ENCODE measurements at regions not wholly inside any gene's neighbourhood (a gene's known extent, or its start where the extent isn't known, plus 50 kb on each side); places are given as distances from the start of the nearest gene placed in this dataset.

GRCh38 chr10:83632701-83633100, 506.6 kb upstream of the GHITM start:
- H3K4me3 ChIP-seq: no peak overlapping the region
- ATAC-seq (no peak), DNase-seq (no peak)
- no peaks in the 10 kb centered on the region for H3K4me1 ChIP-seq
- no peaks in the 10 kb centered on the region for H3K36me3 ChIP-seq
- no peak for TF ChIP-seq POLR2A (IDR thresholded peaks at IDR 0.05)
- no peak for TF ChIP-seq CTCF (IDR thresholded peaks at IDR 0.05)
- no peak overlapping the region for H3K27ac ChIP-seq
- no peaks in the 10 kb centered on the region for H3K9me3 ChIP-seq
- H3K27me3 ChIP-seq: no peaks in the 10 kb centered on the region
- intact Hi-C loops (cut with DNase I): no loop called here

- no peak for DNase-seq
- no peak for TF ChIP-seq CTCF (IDR thresholded peaks at IDR 0.05)
- TF ChIP-seq POLR2A (IDR thresholded peaks at IDR 0.05): no peak
- no peak for ATAC-seq
- Histone ChIP-seq H3K4me1 (no peaks in the 10 kb centered on the region), H3K27me3 (no peaks in the 10 kb centered on the region), H3K4me3 (no peak overlapping the region), H3K36me3 (no peaks in the 10 kb centered on the region), H3K9me3 (no peaks in the 10 kb centered on the region), H3K27ac (no peak overlapping the region)
- WGBS, 4 donors: 95 to 99% (median 97%) methylated on average over 4 of the region's 4 CpGs
- intact Hi-C loops (cut with DNase I): no loop called here
These were observed 505.8 kb upstream of the GHITM start for GRCh38 chr10:83633547-83633946.

GRCh38 chr10:83636826-83637225, 502.5 kb upstream of the GHITM start:
- no peaks in the 10 kb centered on the region for H3K4me1 ChIP-seq
- intact Hi-C loops (cut with DNase I): no loop called here
- H3K36me3 ChIP-seq: no peaks in the 10 kb centered on the region
- no peak for ATAC-seq
- WGBS, 4 donors: 66 to 72% (median 68%) methylated on average over 3 of the region's 3 CpGs
- no peaks in the 10 kb centered on the region for H3K27me3 ChIP-seq
- TF ChIP-seq POLR2A (IDR thresholded peaks at IDR 0.05): no peak
- H3K27ac ChIP-seq: no peak overlapping the region
- no peaks in the 10 kb centered on the region for H3K9me3 ChIP-seq
- no peak overlapping the region for H3K4me3 ChIP-seq
- DNase-seq: no peak

GRCh38 chr10:83647526-83647925, 491.8 kb upstream of the GHITM start:
- DNase-seq (no peak), ATAC-seq (no peak)
- Histone ChIP-seq H3K4me1 (peaks cover 0 to 30% (median 8%) of the 10 kb centered on the region in 12 donors), H3K4me3 (no peak overlapping the region), H3K27me3 (no peaks in the 10 kb centered on the region), H3K9me3 (peaks cover 0 to 3% (median 0%) of the 10 kb centered on the region in 12 donors), H3K27ac (peak overlapping the region in 4 of 12 donors; percentile 0 to 43 (median 20)), H3K36me3 (no peaks in the 10 kb centered on the region)
- no peak for TF ChIP-seq CTCF (IDR thresholded peaks at IDR 0.05)
- TF ChIP-seq POLR2A (IDR thresholded peaks at IDR 0.05): no peak
- intact Hi-C loops (cut with DNase I): no loop called here

- 26 to 34% (median 32%) methylated on average over 1 of the region's 1 CpG for WGBS, 4 donors
- ATAC-seq: no peak
These were observed 491.1 kb upstream of the GHITM start for GRCh38 chr10:83648201-83648600.

More at GRCh38 chr10:83648201-83648600, 491.1 kb upstream of the GHITM start:
- no peak for DNase-seq
- no peaks in the 10 kb centered on the region for H3K27me3 ChIP-seq
- TF ChIP-seq CTCF (IDR thresholded peaks at IDR 0.05) (no peak), POLR2A (IDR thresholded peaks at IDR 0.05) (no peak)
- H3K27ac ChIP-seq: peak overlapping the region in 2 of 12 donors; percentile 7 to 11
- H3K9me3 ChIP-seq: peaks cover 0 to 5% (median 0%) of the 10 kb centered on the region in 12 donors
- H3K4me3 ChIP-seq: no peak overlapping the region
- intact Hi-C loops (cut with DNase I): no loop called here
- H3K4me1 ChIP-seq: peaks cover 0 to 30% (median 8%) of the 10 kb centered on the region in 12 donors
- no peaks in the 10 kb centered on the region for H3K36me3 ChIP-seq

Data from heart left ventricle (tissue), 16 donors.